H1 (cell line): ENCODE measurements at regions not wholly inside any gene's neighbourhood (a gene's known extent, or its start where the extent isn't known, plus 50 kb on each side); places are given as distances from the start of the nearest gene placed in this dataset.
A peak's percentile ranks its signal among the peaks of the same experiment; 100 is the strongest.

Source experiments
- CEBPB ChIP-seq: IDR thresholded peaks from 2 replicates; pipeline ENCODE4 v1.6.1; 2012; ENCODE audit warnings: low read depth, low read length
- CREB1 ChIP-seq: IDR thresholded peaks from 2 replicates; pipeline ENCODE4 v1.6.1; 2012; ENCODE audit warnings: inconsistent platforms
- CTCF ChIP-seq, 3 experiments: IDR thresholded peaks; 1 replicate in 2 of 3; 2 replicates in 1 of 3; pipeline versions ENCODE4 v1.5.1 to v1.6.1; 2011; ENCODE audit warnings: low read length in 3 of 3, mild to moderate bottlenecking in 3 of 3, inconsistent platforms in 2 of 3, low read depth in 1 of 3, moderate library complexity in 1 of 3; ENCODE audit not compliant: insufficient read depth in 1 of 3; ENCODE audit errors: control extremely low read depth in 1 of 3
- JUN ChIP-seq: IDR thresholded peaks from 2 replicates; pipeline ENCODE4 v1.6.1; 2011; ENCODE audit warnings: low read depth, mild to moderate bottlenecking, improper control_type of control experiment, low read length
- JUND ChIP-seq: IDR thresholded peaks from 2 replicates; pipeline ENCODE4 v1.6.1; 2011; ENCODE audit warnings: mild to moderate bottlenecking, improper control_type of control experiment, low read length
- POLR2AphosphoS5 ChIP-seq: IDR thresholded peaks from 2 replicates; pipeline ENCODE4 v1.6.1; 2011; ENCODE audit warnings: low read depth, low read length
- RAD21 ChIP-seq, 2 experiments: IDR thresholded peaks in 1 of 2; conservative IDR thresholded peaks in 1 of 2; 2 replicates each; pipeline ENCODE4 v1.6.1; 2011; ENCODE audit warnings: low read depth in 2 of 2, low read length in 2 of 2, improper control_type of control experiment in 1 of 2, inconsistent platforms in 1 of 2, mild to moderate bottlenecking in 1 of 2, moderate library complexity in 1 of 2
- RFX5 ChIP-seq: IDR thresholded peaks from 2 replicates; pipeline ENCODE4 v1.6.1; 2011; ENCODE audit warnings: low read depth, low read length, improper control_type of control experiment, borderline replicate concordance
- SIN3A ChIP-seq, 2 experiments: IDR thresholded peaks in 1 of 2; conservative IDR thresholded peaks in 1 of 2; 2 replicates each; pipeline ENCODE4 v1.6.1; 2011 to 2012; ENCODE audit warnings: low read length in 2 of 2, improper control_type of control experiment in 1 of 2, low read depth in 1 of 2, mild to moderate bottlenecking in 1 of 2
- YY1 ChIP-seq: IDR thresholded peaks from 2 replicates; pipeline ENCODE4 v1.6.1; 2011; ENCODE audit warnings: low read depth, mild to moderate bottlenecking, low read length
- TF ChIP-seq, protein P1 (sequence below): IDR thresholded peaks from 2 replicates; pipeline ENCODE4 v1.6.1; 2012; ENCODE audit warnings: low read length, inconsistent platforms
- TF ChIP-seq, protein P2 (sequence below): IDR thresholded peaks from 2 replicates; pipeline ENCODE4 v1.6.1; 2012; ENCODE audit warnings: inconsistent platforms

- TF ChIP-seq CREB1 (0 out of 2 replicates have a peak, but pooled peaks have one; percentile 21), CTCF (IDR thresholded peaks at IDR 0.05; ENCODE audit: control extremely low read depth in 1 of 3, insufficient read depth in 1 of 3, low read depth in 1 of 3, low read length in 3 of 3) (peak in 2 of 3 experiments; percentile 97 to 99; a peak in 3 of 4 replicates), POLR2AphosphoS5 (no peak), CEBPB (peak; percentile 95), YY1 (peak; percentile 71; the same call in 1 of the 2 replicates), SIN3A (conservative IDR thresholded peaks at IDR 0.05 in 1 of 2, IDR thresholded peaks at IDR 0.05 in 1 of 2; ENCODE audit: low read depth in 1 of 2, low read length in 2 of 2) (peak in 1 of 2 experiments; percentile 64; a peak in 1 of 4 replicates), RFX5 (no peak), RAD21 (IDR thresholded peaks at IDR 0.05 in 1 of 2, conservative IDR thresholded peaks at IDR 0.05 in 1 of 2; ENCODE audit: low read depth in 2 of 2, low read length in 2 of 2) (peak; percentile 100), JUN (no peak), JUND (peak; percentile 74)
- TF ChIP-seq, protein P1, sequence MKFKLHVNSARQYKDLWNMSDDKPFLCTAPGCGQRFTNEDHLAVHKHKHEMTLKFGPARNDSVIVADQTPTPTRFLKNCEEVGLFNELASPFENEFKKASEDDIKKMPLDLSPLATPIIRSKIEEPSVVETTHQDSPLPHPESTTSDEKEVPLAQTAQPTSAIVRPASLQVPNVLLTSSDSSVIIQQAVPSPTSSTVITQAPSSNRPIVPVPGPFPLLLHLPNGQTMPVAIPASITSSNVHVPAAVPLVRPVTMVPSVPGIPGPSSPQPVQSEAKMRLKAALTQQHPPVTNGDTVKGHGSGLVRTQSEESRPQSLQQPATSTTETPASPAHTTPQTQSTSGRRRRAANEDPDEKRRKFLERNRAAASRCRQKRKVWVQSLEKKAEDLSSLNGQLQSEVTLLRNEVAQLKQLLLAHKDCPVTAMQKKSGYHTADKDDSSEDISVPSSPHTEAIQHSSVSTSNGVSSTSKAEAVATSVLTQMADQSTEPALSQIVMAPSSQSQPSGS, result 0 out of 2 replicates have a peak, but pooled peaks have one; percentile 23
- TF ChIP-seq, protein P2, sequence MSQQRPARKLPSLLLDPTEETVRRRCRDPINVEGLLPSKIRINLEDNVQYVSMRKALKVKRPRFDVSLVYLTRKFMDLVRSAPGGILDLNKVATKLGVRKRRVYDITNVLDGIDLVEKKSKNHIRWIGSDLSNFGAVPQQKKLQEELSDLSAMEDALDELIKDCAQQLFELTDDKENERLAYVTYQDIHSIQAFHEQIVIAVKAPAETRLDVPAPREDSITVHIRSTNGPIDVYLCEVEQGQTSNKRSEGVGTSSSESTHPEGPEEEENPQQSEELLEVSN, result no peak
Measured at GRCh38 chr1:93814059-93814794, 64.8 kb downstream of the DNTTIP2 start (continued).
